NCI-H1105 treated with DMSO at 0.1 percent for 48 hours (cell line): ENCODE measurements at regions not wholly inside any gene's neighbourhood (a gene's known extent, or its start where the extent isn't known, plus 50 kb on each side); places are given as distances from the start of the nearest gene placed in this dataset.
A peak's percentile ranks its signal among the peaks of the same experiment; 100 is the strongest.
"Not testable (repeated sequence)": the region's sequence is repeated elsewhere in the genome, so short reads cannot be mapped to it uniquely, and the experiment has no call there.

Source experiments
- DNase-seq: peaks from one replicate; lab custom pipeline; 2025; lab: John Stamatoyannopoulos, UW

- DNase-seq: no peak
Observed at GRCh38 chr7:79952399-79952798, 182.2 kb upstream of the GNAI1 start.

DNA sequence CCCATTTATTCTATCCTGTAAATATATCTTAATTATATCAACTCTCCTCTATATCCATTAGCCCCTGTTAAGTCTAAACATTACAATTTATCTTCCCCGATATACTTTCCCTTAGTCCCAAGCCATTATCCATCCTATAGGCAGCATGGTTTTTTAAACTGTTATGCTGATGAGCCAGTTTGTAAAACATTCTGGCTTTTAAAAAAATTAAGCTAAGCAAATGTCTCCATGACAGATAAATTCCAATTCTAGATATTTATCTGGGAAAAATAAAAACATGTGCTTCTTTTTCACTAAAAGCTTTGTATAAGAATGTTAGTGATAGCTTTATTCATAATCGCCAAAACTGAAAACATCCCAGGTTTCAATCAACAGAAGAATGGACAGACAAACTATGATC is 183.2 kb upstream of the GNAI1 start:
- DNase-seq: no peak

DNA sequence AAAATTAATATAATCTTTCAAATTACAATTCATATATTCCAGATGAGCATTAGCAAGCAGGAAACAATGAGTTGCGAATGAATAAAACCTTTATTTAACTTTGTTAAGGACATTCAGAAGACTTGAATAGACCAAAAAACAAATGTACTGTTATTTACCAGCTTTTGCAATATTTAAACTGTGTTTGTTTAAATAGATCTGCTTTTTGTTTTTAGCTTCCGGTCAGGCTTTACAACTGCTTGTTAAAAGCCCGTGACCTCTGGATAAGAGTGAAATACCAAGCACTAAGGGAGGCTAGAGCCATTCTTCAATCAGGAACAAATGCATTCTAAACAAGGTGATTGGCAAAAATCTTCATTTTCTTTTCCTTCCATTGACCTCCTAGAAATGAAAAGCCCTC is 184.9 kb upstream of the GNAI1 start:
- peak; percentile 14 for DNase-seq

DNA sequence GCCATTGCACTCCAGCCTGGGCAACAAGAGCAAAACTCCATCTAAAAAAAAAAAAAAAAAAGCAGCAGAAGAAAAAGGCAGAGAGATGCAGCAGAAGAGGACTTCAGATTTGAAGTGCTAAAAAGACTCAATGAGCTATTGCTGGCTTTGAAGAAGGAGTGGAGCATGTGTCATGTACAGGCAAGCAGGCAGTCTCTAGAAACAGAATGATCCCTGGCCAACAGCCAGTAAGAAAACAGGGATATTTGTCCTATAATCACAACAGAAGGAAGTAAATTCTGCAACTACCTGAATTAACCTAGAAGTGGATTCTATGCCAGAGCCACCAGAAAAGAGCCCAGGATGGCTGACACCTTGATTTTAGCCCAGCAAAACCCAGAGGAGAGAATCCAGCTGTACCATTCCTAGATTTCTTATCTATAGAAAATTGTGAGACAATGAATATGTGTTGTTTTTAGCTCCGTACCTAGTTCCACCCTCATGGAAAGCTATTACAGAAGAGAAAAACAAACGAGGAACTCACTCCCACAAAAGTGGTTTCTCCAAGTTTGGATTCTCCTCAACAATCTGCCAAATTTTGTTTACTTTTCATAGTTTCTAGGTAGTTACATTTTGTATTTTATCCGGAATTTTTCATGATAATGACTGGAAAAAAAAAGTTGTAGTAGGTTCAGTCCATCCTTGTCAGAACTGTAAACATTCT is 198.2 kb upstream of the GNAI1 start:
- peak; percentile 7 for DNase-seq

DNA sequence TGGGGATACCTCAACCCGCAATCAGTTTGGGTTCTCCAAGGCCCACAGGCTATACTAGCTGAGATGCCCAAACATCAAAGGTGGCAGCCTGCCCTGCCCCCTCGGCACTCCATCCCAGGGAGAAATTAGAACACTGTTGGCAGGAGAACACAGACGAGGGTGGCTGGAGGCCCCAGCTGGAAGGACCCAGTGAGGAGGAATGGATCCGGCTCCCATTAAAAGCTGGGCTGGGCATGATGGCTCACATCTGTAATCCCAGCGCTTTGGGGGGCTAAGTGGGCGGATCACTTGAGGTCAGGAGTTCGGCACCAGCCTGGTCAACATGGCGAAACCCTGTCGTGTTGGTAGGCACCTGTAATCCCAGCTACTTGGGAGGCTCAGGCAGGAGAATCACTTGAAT is 199.9 kb upstream of the GNAI1 start:
- no peak for DNase-seq

GRCh38 chr7:79933144-79933543 is 201.5 kb upstream of the GNAI1 start:
- no peak for DNase-seq

GRCh38 chr7:79930604-79931003 is 204.0 kb upstream of the GNAI1 start:
- DNase-seq: no peak

DNA sequence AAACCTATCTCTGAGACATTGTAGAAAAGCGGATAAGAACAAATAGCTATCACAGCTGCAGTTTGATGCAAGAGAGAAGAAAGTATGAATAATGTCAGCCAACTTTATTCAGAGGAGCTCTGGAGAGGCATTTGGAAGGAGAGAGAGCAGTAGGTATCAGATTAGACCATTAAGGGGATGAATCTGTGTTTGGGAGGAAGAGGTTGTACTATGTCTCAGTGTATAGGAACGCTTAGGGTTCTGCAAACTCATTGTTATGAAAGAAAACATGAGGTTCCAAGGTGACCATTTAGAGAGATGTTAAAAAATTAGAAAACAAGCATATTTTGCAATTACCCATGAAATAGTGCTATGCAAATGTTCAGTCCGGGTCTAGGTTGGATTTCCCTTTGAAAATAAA is 207.5 kb upstream of the GNAI1 start:
- no peak for DNase-seq

GRCh38 chr7:79923953-79924352 is 210.7 kb upstream of the GNAI1 start:
- no peak for DNase-seq

- no peak for DNase-seq
Observed at GRCh38 chr7:79922894-79923293, 211.7 kb upstream of the GNAI1 start.

DNA sequence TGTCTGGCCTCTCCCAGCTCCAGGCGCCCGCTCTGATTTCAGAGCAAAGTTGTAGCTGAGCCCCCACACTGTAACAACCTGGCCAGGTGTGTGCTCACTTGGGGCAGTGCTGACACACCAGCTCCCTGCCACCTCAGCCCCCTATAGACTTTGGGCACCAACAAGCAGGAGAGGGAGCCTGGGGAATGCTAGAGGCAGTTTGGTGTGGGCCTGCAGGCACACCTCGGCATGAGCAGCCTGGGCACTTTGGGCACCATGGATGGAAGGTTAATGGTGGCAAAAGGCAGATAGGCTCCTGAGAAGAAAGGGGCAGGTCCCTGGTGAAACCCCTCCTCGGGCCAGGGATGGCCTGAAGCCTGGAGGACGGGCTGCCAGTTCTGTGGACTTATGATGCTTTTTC is 212.7 kb upstream of the GNAI1 start:
- DNase-seq: no peak

- DNase-seq: not testable (repeated sequence)
Observed at GRCh38 chr7:79918632-79919031, 216.0 kb upstream of the GNAI1 start.

DNA sequence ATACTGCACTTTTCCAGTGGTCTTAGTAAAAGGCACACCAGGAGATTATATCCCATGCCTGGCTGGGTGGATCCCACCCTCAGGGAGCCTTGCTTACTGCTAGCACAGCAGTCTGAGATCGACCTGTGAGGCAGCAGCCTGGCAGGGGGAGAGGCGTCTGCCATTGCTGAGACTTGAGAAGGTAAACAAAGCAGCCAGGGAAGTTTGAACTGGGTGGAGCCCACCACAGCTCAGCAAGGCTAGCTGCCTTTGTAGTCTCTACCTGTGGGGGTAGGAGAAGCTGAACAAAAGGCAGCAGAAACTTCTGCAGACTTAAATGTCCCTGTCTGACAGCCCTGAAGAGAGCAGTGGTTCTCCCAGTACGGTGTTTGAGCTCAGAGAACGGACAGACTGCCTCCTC is 219.3 kb upstream of the GNAI1 start:
- DNase-seq: not testable (repeated sequence)

DNA sequence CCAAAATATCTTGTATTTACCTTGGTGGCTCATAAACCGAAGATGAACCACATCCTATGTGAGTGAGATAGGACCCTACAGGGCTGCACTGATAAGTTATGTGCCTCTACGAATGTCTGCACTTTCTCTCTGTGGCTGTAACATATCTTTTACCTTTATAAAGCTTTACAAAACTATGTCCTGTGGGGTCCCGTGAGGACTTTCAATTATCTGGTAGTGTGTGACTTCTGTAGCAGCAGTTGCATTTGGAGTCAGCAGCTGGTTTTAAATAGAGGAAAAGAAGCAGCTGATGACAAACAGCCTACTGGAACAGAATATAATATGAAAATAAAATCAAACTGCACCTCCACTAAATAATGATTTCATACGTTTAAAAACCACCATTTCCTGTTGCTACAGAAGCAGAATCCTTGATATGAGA is 222.4 kb upstream of the GNAI1 start:
- DNase-seq: no peak

GRCh38 chr7:79911420-79911819 is 223.2 kb upstream of the GNAI1 start:
- no peak for DNase-seq

GRCh38 chr7:79909176-79909575 is 225.5 kb upstream of the GNAI1 start:
- no peak for DNase-seq

- no peak for DNase-seq
Observed at GRCh38 chr7:79897166-79897565, 237.5 kb upstream of the GNAI1 start.

GRCh38 chr7:79893991-79894390 is 240.6 kb upstream of the GNAI1 start:
- DNase-seq: no peak

GRCh38 chr7:79882922-79883321 is 251.7 kb upstream of the GNAI1 start:
- DNase-seq: no peak

GRCh38 chr7:79880312-79880711 is 254.3 kb upstream of the GNAI1 start:
- DNase-seq: peak; percentile 98

DNA sequence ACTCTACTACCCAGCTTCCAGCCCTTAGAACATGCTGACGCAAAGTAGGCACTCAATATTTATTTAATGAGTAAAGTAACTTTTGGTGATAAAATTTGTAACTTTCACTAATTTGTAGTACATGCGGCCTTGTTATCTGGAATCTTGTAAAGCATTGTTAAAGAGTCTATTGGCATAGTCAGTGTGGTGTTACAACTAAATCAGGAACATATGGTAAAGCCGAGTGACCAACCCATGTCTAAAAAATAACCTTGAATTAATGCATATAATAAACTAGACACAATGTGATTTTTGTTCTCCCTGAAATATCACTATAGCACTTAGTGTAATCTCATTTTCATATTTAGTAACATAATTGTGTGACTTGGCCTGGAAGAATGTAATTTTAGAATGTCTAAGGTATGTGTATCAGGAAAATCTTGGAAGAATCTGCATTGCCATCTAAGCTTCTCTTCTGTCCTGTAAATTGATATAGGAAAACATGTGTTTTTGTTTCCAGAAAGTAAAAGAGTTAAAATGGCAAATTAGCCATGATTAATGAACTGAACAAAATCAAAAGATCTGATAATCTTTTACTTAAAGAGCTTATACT is 256.7 kb upstream of the GNAI1 start:
- DNase-seq: no peak

- DNase-seq: no peak
Observed at GRCh38 chr7:79876848-79877252, 257.8 kb upstream of the GNAI1 start.

GRCh38 chr7:79874797-79875196 is 259.8 kb upstream of the GNAI1 start:
- DNase-seq: no peak

GRCh38 chr7:79872176-79872575 is 262.5 kb upstream of the GNAI1 start:
- no peak for DNase-seq
